GM12878 (cell line): ENCODE measurements at regions not wholly inside any gene's neighbourhood (a gene's known extent, or its start where the extent isn't known, plus 50 kb on each side); places are given as distances from the start of the nearest gene placed in this dataset.

ENCODE experiments used
- ATAC-seq: fragments of 200-7000 bp; cut with Tn5 transposase; 3 replicates; pipeline ENCODE4 v1.9.1; 2020; ENCODE audit warnings: mild to moderate bottlenecking, moderate library complexity
- BruUV-seq: library from RNA; stranded (reverse); fragments of 400-500 nt; replicated peaks from 2 replicates; lab custom pipeline; 2021; lab: Mats Ljungman, UMichigan
- CTCF ChIA-PET: fragments of 300-600 bp; sonication (Branson Sonifier 250); formaldehyde crosslinking; extraction: SDS; loops from one replicate; lab custom pipeline; 2021; ENCODE audit warnings: inconsistent platforms; lab: Yijun Ruan, JAX
- POLR2A ChIA-PET: fragments of 350-600 bp; formaldehyde crosslinking; extraction: SDS; loops from one replicate; lab custom pipeline; 2021; ENCODE audit warnings: inconsistent platforms; lab: Charles Lee
- RAD21 ChIA-PET: fragments of 300-600 bp; sonication (Branson Sonifier 250); formaldehyde crosslinking; loops from one replicate; lab custom pipeline; 2023; ENCODE audit warnings: antibody characterized with exemption; ENCODE audit not compliant: unreplicated experiment; lab: Charles Lee
- SMC1A ChIA-PET: fragments of 300-600 bp; sonication (Branson Sonifier 250); formaldehyde crosslinking; loops from one replicate; lab custom pipeline; 2023; ENCODE audit not compliant: unreplicated experiment, uncharacterized antibody; lab: Charles Lee
- DNase-seq: peaks from one replicate; pipeline ENCODE4 v3.0.0-alpha.2; 2011; ENCODE audit warnings: low read depth, low spot score
- FAIRE-seq: peaks from 3 replicates; lab custom pipeline; 2011; peaks lifted over from hg19 to GRCh38; lab: Jason Lieb, UNC
- H2AFZ ChIP-seq: 2 replicates; pipeline ENCODE4 v1.6.0; 2011; ENCODE audit warnings: low read depth, low read length, control low read depth; ENCODE audit not compliant: control insufficient read depth
- H3K27ac ChIP-seq: 2 replicates; pipeline ENCODE4 v1.5.1; 2011; ENCODE audit warnings: control low read depth; ENCODE audit not compliant: control insufficient read depth, insufficient read depth
- H3K27me3 ChIP-seq, 2 experiments: replicated peaks in 1 of 2; 2 replicates each; pipeline versions ENCODE4 v1.6.0 to v1.6.1; 2011; ENCODE audit warnings: low read length in 1 of 2; ENCODE audit not compliant: control insufficient read depth in 2 of 2, insufficient read depth in 2 of 2
- H3K36me3 ChIP-seq, 2 experiments: 2 replicates each; pipeline ENCODE4 v1.5.1; 2011; ENCODE audit warnings: low read length in 1 of 2; ENCODE audit not compliant: control insufficient read depth in 2 of 2, insufficient read depth in 2 of 2
- H3K4me1 ChIP-seq: 2 replicates; pipeline ENCODE4 v1.6.1; 2011; ENCODE audit warnings: mild to moderate bottlenecking, low read length, moderate library complexity, mixed read lengths; ENCODE audit not compliant: control insufficient read depth, insufficient read depth
- H3K4me2 ChIP-seq: 2 replicates; pipeline ENCODE4 v1.6.0; 2011; ENCODE audit warnings: control low read depth; ENCODE audit not compliant: control insufficient read depth, insufficient read depth
- H3K4me3 ChIP-seq: fragments of 200-600 bp; sonication (generic); 2 replicates; pipeline ENCODE4 v1.5.1; 2016
- H3K79me2 ChIP-seq: 2 replicates; pipeline ENCODE4 v1.6.0; 2011; ENCODE audit warnings: low read length; ENCODE audit not compliant: control insufficient read depth, insufficient read depth
- H3K9ac ChIP-seq: 2 replicates; pipeline ENCODE4 v1.8.0; 2011; ENCODE audit warnings: low read length, control low read depth, mixed read lengths; ENCODE audit not compliant: control insufficient read depth, insufficient read depth
- H3K9me3 ChIP-seq: replicated peaks from 3 replicates; pipeline ENCODE4 v1.5.1; 2011; ENCODE audit warnings: mild to moderate bottlenecking, low read length; ENCODE audit not compliant: control insufficient read depth, insufficient read depth
- H4K20me1 ChIP-seq: 2 replicates; pipeline ENCODE4 v1.6.0; 2011; ENCODE audit not compliant: control insufficient read depth, insufficient read depth
- ASH2L ChIP-seq: fragments of 300-600, 200-600 bp; sonication (generic); IDR thresholded peaks from 2 replicates; pipeline ENCODE4 v1.6.1; 2017; ENCODE audit warnings: low read depth, mild to moderate bottlenecking, borderline replicate concordance
- ETV6 ChIP-seq, 2 experiments: fragments of 450-650 bp in 1 of 2; IDR thresholded peaks in 1 of 2; conservative IDR thresholded peaks in 1 of 2; 2 replicates each; pipeline ENCODE4 v1.6.1; 2014; ENCODE audit warnings: antibody characterized with exemption in 1 of 2, borderline replicate concordance in 1 of 2, low read depth in 1 of 2, mild to moderate bottlenecking in 1 of 2, moderate library complexity in 1 of 2
- HDGF ChIP-seq: fragments of 450-650 bp; IDR thresholded peaks from 2 replicates; pipeline ENCODE4 v1.6.1; 2016; ENCODE audit warnings: antibody characterized with exemption
- IKZF2 ChIP-seq, 2 experiments: fragments of 450-650 bp; IDR thresholded peaks; 2 replicates each; pipeline ENCODE4 v1.6.1; 2017; ENCODE audit warnings: mild to moderate bottlenecking in 2 of 2, moderate library complexity in 2 of 2
- JUND ChIP-seq: IDR thresholded peaks from 2 replicates; pipeline ENCODE4 v1.6.1; 2012; ENCODE audit warnings: low read depth, mild to moderate bottlenecking, low read length, improper control_type of control experiment, moderate library complexity
- KLF5 ChIP-seq: fragments of 450-650 bp; IDR thresholded peaks from 2 replicates; pipeline ENCODE4 v1.6.1; 2014; ENCODE audit warnings: mild to moderate bottlenecking; ENCODE audit not compliant: partially characterized antibody
- MXI1 ChIP-seq: fragments of 150-350 bp; IDR thresholded peaks from 2 replicates; pipeline ENCODE4 v1.6.1; 2011; ENCODE audit warnings: low read depth, mild to moderate bottlenecking, inconsistent platforms, low read length, improper control_type of control experiment
- RELA ChIP-seq: fragments of 450-650 bp; IDR thresholded peaks from 2 replicates; pipeline ENCODE4 v1.8.0; 2014; ENCODE audit warnings: borderline replicate concordance; ENCODE audit not compliant: partially characterized antibody
- RUNX3 ChIP-seq: IDR thresholded peaks from 2 replicates; pipeline ENCODE4 v1.6.1; 2012; ENCODE audit warnings: low read length, inconsistent platforms
- SPI1 ChIP-seq: IDR thresholded peaks from 2 replicates; pipeline ENCODE4 v1.6.1; 2011; ENCODE audit warnings: low read depth, mild to moderate bottlenecking, low read length, moderate library complexity, borderline replicate concordance; ENCODE audit not compliant: insufficient read depth
- STAT1 ChIP-seq: fragments of 450-650 bp; conservative IDR thresholded peaks from 2 replicates; pipeline ENCODE4 v1.6.1; 2014; ENCODE audit warnings: antibody characterized with exemption, mild to moderate bottlenecking
- TARDBP ChIP-seq: IDR thresholded peaks from 2 replicates; pipeline ENCODE4 v1.6.1; 2016; ENCODE audit warnings: borderline replicate concordance
- WGBS: methylation state at CpG from one replicate; pipeline ENCODE4 v1.1.6; 2016; ENCODE audit warnings: low lambda C conversion rate; ENCODE audit not compliant: insufficient replicate concordance, insufficient coverage; ENCODE audit errors: missing lambda C conversion rate; 5-methylcytosine and 5-hydroxymethylcytosine counted together
- in situ Hi-C: fragments of 300-500 bp; cut with MboI; formaldehyde crosslinking; loops from 9 replicates; pipeline ENCODE4 v1.14.3; 2018; ENCODE audit warnings: mixed read lengths
- intact Hi-C: fragments of 100-400 bp; cut with micrococcal nuclease; formaldehyde crosslinking; loops from one replicate; pipeline ENCODE4 v1.14.2; 2022; ENCODE audit not compliant: unreplicated experiment
- TF ChIP-seq, protein P1 (sequence below): fragments of 150-350 bp; IDR thresholded peaks from 2 replicates; pipeline ENCODE4 v1.6.1; 2016; ENCODE audit warnings: low read depth, low read length
- TF ChIP-seq, protein P2 (sequence below): IDR thresholded peaks from 2 replicates; pipeline ENCODE4 v1.6.1; 2011; ENCODE audit warnings: low read depth, mild to moderate bottlenecking, low read length, moderate library complexity, borderline replicate concordance; ENCODE audit errors: extremely low read depth
- TF ChIP-seq, protein P3 (sequence below): fragments of 450-650 bp; IDR thresholded peaks from 2 replicates; pipeline ENCODE4 v1.6.1; 2017; ENCODE audit warnings: mild to moderate bottlenecking
- TF ChIP-seq, protein P4 (sequence below): IDR thresholded peaks from 2 replicates; pipeline ENCODE4 v1.6.1; 2012; ENCODE audit warnings: low read depth, low read length, improper control_type of control experiment
- TF ChIP-seq, protein P5 (sequence below), 3 experiments: IDR thresholded peaks in 2 of 3; conservative IDR thresholded peaks in 1 of 3; 2 replicates each; pipeline ENCODE4 v1.5.1; 2011; ENCODE audit warnings: low read depth in 3 of 3, low read length in 3 of 3, mild to moderate bottlenecking in 3 of 3, control low read depth in 2 of 3, moderate library complexity in 2 of 3, inconsistent platforms in 1 of 3, mixed read lengths in 1 of 3; ENCODE audit not compliant: control insufficient read depth in 2 of 3, insufficient read depth in 1 of 3; ENCODE audit errors: extremely low read depth in 1 of 3

DNA sequence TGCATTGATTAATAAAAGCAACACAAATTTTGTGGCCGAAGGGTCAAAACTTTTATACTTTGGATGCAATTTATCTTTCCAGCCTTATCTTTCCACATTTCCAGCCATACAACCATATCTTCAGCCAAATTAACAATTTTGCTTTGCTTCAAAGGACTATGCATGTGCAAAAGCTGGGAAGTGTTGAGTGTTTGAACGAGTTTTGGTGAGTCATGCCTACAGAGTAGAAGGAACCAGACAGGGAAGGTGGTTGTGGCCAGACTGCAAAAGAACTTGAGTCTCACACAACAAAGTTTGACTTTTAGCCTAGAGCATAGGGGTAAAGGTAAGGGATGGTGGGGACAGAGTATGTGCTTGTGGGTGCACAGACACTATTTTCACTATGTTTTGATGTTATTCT lies 53.0 kb upstream of the GABRA2 start:
- 27% methylated on average over 2 of the region's 2 CpGs for WGBS
- POLR2A ChIA-PET, result no interaction called here
- Histone ChIP-seq H3K79me2 (no peaks in the 10 kb centered on the region), H3K27me3 (no peaks in the 10 kb centered on the region), H3K36me3 (no peaks in the 10 kb centered on the region), H3K4me2 (no peak overlapping the region), H3K9ac (no peak overlapping the region), H3K9me3 (no peaks in the 10 kb centered on the region), H3K4me3 (no peak overlapping the region), H3K27ac (no peak overlapping the region), H2AFZ (no peak overlapping the region), H3K4me1 (no peaks in the 10 kb centered on the region), H4K20me1 (no peaks in the 10 kb centered on the region)
- FAIRE-seq, result no peak
- no peak for ATAC-seq
- intact Hi-C loops, result no loop called here
- DNase-seq, result no peak
- SMC1A ChIA-PET, result no interaction called here
- in situ Hi-C loops, result no loop called here
- RAD21 ChIA-PET, result no interaction called here
- BruUV-seq, result no TSS peak
- CTCF ChIA-PET, result no interaction called here
- TF ChIP-seq, protein P1, sequence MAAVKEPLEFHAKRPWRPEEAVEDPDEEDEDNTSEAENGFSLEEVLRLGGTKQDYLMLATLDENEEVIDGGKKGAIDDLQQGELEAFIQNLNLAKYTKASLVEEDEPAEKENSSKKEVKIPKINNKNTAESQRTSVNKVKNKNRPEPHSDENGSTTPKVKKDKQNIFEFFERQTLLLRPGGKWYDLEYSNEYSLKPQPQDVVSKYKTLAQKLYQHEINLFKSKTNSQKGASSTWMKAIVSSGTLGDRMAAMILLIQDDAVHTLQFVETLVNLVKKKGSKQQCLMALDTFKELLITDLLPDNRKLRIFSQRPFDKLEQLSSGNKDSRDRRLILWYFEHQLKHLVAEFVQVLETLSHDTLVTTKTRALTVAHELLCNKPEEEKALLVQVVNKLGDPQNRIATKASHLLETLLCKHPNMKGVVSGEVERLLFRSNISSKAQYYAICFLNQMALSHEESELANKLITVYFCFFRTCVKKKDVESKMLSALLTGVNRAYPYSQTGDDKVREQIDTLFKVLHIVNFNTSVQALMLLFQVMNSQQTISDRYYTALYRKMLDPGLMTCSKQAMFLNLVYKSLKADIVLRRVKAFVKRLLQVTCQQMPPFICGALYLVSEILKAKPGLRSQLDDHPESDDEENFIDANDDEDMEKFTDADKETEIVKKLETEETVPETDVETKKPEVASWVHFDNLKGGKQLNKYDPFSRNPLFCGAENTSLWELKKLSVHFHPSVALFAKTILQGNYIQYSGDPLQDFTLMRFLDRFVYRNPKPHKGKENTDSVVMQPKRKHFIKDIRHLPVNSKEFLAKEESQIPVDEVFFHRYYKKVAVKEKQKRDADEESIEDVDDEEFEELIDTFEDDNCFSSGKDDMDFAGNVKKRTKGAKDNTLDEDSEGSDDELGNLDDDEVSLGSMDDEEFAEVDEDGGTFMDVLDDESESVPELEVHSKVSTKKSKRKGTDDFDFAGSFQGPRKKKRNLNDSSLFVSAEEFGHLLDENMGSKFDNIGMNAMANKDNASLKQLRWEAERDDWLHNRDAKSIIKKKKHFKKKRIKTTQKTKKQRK, result no peak
- TF ChIP-seq HDGF, result no peak
- TF ChIP-seq, protein P2, sequence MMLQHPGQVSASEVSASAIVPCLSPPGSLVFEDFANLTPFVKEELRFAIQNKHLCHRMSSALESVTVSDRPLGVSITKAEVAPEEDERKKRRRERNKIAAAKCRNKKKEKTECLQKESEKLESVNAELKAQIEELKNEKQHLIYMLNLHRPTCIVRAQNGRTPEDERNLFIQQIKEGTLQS, result no peak
- no peak for TF ChIP-seq ASH2L
- TF ChIP-seq, protein P3, sequence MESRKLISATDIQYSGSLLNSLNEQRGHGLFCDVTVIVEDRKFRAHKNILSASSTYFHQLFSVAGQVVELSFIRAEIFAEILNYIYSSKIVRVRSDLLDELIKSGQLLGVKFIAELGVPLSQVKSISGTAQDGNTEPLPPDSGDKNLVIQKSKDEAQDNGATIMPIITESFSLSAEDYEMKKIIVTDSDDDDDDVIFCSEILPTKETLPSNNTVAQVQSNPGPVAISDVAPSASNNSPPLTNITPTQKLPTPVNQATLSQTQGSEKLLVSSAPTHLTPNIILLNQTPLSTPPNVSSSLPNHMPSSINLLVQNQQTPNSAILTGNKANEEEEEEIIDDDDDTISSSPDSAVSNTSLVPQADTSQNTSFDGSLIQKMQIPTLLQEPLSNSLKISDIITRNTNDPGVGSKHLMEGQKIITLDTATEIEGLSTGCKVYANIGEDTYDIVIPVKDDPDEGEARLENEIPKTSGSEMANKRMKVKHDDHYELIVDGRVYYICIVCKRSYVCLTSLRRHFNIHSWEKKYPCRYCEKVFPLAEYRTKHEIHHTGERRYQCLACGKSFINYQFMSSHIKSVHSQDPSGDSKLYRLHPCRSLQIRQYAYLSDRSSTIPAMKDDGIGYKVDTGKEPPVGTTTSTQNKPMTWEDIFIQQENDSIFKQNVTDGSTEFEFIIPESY, result no peak
- TF ChIP-seq TARDBP, result no peak
- no peak for TF ChIP-seq MXI1
- no peak for TF ChIP-seq RUNX3
- TF ChIP-seq SPI1, result no peak
- no peak for TF ChIP-seq ETV6 (conservative IDR thresholded peaks at IDR 0.05 in 1 of 2, IDR thresholded peaks at IDR 0.05 in 1 of 2; ENCODE audit: borderline replicate concordance in 1 of 2, low read depth in 1 of 2)
- TF ChIP-seq, protein P4, sequence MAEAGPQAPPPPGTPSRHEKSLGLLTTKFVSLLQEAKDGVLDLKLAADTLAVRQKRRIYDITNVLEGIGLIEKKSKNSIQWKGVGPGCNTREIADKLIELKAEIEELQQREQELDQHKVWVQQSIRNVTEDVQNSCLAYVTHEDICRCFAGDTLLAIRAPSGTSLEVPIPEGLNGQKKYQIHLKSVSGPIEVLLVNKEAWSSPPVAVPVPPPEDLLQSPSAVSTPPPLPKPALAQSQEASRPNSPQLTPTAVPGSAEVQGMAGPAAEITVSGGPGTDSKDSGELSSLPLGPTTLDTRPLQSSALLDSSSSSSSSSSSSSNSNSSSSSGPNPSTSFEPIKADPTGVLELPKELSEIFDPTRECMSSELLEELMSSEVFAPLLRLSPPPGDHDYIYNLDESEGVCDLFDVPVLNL, result no peak
- no peak for TF ChIP-seq KLF5
- no peak for TF ChIP-seq IKZF2 (IDR thresholded peaks at IDR 0.05)
- no peak for TF ChIP-seq STAT1
- no peak for TF ChIP-seq JUND
- TF ChIP-seq RELA, result no peak
- TF ChIP-seq, protein P5, sequence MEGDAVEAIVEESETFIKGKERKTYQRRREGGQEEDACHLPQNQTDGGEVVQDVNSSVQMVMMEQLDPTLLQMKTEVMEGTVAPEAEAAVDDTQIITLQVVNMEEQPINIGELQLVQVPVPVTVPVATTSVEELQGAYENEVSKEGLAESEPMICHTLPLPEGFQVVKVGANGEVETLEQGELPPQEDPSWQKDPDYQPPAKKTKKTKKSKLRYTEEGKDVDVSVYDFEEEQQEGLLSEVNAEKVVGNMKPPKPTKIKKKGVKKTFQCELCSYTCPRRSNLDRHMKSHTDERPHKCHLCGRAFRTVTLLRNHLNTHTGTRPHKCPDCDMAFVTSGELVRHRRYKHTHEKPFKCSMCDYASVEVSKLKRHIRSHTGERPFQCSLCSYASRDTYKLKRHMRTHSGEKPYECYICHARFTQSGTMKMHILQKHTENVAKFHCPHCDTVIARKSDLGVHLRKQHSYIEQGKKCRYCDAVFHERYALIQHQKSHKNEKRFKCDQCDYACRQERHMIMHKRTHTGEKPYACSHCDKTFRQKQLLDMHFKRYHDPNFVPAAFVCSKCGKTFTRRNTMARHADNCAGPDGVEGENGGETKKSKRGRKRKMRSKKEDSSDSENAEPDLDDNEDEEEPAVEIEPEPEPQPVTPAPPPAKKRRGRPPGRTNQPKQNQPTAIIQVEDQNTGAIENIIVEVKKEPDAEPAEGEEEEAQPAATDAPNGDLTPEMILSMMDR (IDR thresholded peaks at IDR 0.05 in 2 of 3, conservative IDR thresholded peaks at IDR 0.05 in 1 of 3; ENCODE audit: control insufficient read depth in 2 of 3, extremely low read depth in 1 of 3, insufficient read depth in 1 of 3, low read depth in 3 of 3, low read length in 3 of 3), result no peak
